ENCODE measurements at regions not wholly inside any gene's neighbourhood (a gene's known extent, or its start where the extent isn't known, plus 50 kb on each side); places are given as distances from the start of the nearest gene placed in this dataset.

DNA sequence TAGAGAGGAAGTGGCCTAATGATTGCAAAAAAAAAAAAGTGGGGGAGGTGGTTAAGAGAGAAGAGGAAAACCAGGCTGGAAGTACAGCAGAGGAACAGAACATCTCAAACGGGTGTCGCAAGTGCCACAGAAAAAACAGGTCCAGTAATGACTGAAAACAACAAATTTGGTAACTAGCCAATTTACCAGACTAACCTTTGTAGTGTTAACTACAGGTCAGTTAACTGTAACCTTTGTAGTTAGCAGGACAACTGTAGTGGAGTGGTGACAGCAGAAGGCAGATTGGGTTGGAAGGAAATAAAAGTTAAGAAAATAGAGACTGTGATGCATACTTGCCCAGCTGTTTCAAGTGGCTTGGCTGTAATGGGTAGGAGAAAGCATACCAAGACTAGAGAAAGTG lies 91.4 kb upstream of the CHST9 start:
- DNase-seq (no peak), ATAC-seq (no peak)

GRCh38 chr18:27274901-27275300 lies 89.8 kb upstream of the CHST9 start:
- DNase-seq = no peak
- no peak for ATAC-seq

DNA sequence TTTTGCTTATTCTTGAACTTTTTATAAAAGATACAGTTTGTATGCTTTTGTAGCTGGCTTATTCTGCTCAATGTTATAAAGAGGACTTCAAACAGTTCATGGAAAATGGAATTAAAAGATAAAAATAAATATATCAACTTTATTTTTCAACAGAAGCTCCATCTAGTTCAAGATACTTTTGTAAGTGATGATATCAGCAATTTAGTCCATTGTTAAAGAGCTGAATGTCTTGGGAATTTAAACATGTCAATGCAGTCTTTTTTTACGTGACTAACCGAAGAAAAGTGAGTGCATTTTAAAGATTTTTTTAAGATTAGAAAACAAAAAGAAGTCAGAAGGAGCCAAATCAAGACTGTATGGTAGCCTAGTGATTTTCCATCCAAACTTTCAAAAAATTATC lies 85.4 kb upstream of the CHST9 start:
- no peak for ATAC-seq
- no peak for DNase-seq

- ATAC-seq (no peak), DNase-seq (no peak)
Observed at GRCh38 chr18:27263369-27263768, 78.3 kb upstream of the CHST9 start.

DNA sequence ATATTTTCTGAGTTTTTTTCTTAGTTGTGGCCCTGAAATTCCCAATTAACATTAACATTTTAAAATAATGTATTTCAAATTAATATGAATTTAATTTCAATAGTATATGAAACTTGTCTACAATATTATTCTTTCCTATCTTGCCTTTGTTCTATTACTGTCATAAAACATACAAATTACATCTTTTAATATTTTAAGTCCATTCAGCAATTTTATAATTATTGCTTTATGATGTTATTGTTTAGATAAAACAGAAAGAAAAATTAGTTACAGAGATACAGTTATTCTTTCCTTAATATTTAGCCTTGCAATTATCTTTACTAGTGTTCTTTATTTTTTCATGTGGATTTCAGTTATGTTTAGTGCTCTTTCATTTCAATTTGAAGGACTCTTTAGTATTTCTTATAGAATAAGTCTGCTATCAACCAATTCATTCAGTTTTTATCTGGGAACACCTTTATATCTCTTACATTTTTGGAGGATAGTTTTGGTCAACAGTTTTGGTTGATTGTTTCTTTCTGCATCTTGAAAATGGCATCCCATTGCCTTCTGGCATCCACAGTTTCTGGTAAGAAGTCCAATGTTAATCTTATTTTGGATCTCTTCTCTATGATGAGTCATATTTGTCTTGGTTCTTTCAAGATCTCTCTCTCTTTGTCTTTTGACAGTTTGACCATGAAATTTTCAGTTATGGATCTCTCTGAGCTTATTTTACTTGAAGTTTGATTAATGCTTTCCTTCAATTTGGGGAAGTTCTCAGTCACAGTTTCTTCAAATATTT lies 76.9 kb upstream of the CHST9 start:
- no peak for DNase-seq
- ATAC-seq = no peak

GRCh38 chr18:27253571-27253970 lies 68.5 kb upstream of the CHST9 start:
- DNase-seq (no peak), ATAC-seq (no peak)

DNA sequence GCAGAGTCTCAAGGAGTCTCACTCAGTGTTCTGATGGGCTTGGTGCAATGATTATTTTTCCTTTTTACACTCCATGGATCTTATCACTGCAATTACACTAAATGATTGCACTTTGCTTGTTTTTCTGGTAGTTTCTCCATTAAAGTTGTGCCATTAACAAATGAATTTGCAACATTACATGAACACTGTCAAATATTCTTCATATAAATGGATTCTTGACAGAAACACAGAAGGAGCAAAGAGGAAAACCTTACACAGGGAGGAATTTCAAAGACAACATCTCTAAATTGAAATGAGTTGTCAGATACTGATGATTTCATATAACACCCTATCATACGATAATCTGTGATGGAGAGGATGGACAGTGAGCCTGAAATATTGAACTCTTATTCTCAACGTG lies 65.4 kb upstream of the CHST9 start:
- DNase-seq (no peak), ATAC-seq (no peak)

DNA sequence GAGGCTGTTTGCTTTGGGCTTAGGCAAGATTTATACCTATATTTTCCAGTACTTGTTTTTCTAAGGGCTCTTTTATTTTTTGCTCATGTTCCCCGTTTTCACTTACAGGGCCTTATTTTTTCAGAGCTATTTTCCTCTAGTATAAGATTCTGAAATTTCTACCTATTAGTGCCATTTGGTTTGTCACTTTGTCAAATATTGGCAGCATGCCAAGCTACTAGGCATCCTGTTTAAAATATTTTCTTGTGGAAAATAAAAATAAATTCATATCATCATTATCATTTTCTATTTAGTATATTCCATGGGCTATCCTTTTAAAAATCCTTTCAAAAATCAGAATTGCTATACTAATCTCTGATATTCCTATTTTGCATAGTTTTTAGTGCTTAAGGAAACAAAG lies 64.8 kb upstream of the CHST9 start:
- DNase-seq (no peak), ATAC-seq (no peak)

- DNase-seq = no peak
- no peak for ATAC-seq
Observed at GRCh38 chr18:27244259-27244658, 59.2 kb upstream of the CHST9 start.

GRCh38 chr18:27242392-27243047 lies 57.4 kb upstream of the CHST9 start:
- ATAC-seq = no peak

GRCh38 chr18:27240383-27240782 lies 55.3 kb upstream of the CHST9 start:
- ATAC-seq (no peak), DNase-seq (no peak)

More at GRCh38 chr18:27242392-27243047, 57.4 kb upstream of the CHST9 start:
- no peak for DNase-seq

DNA sequence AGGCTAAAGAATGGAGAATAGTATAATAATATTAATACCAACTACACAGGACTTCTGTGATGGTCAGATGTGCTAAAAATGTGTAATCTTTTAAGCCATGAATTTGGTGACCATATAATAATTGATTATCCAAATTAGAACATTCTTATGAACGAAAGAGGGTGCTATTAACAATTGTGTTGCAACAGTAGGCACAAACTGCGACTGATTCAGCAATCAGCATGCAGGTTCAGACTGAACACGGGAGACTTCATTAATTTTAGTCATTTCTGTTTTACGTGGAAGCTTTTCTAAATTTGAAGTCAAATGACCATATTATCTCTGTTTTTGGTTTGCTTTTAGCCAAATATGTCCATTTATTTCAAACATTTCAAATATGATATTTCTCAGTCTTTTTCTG lies 54.6 kb upstream of the CHST9 start:
- DNase-seq (no peak), ATAC-seq (no peak)

DNA sequence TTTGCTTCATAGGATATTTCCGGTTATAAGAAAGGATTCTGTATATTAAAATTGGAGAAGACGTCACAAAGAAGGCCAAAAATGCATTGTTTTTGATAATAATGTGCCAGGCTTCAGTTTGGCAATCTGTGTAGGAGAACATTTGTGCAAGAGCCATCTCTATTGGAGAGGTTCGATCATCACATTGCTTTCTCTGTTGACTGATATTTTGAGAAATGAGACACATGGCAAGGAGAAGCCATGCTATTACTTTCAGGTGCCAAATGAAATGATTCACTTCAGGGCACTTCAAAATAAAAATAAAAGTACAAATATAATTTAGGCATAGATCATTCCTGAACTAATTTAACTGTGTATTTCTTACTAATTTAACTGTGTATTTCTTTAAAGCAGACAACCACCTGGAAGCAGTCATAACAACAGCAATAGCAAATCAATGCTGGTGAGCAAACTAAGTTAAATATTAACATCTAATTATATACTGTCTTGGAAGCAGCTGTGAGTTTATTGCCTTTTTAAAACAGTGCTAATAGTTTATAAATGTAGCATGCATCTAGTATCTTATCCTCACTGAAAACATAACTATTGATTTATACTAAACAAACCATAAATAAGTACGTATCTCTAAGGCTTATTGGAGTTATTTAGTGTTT lies 50.2 kb upstream of the CHST9 start:
- no peak for ATAC-seq
- no peak for DNase-seq
